Nephron (organoid): ENCODE measurements at regions not wholly inside any gene's neighbourhood (a gene's known extent, or its start where the extent isn't known, plus 50 kb on each side); places are given as distances from the start of the nearest gene placed in this dataset.
"Not testable (repeated sequence)": the region's sequence is repeated elsewhere in the genome, so short reads cannot be mapped to it uniquely, and the experiment has no call there.

Source experiments
- H3K27ac Mint-ChIP-seq, 3 experiments: 2 replicates each; pipeline ENCODE4 v1.8.0; 2020; ENCODE audit warnings: mixed read lengths in 3 of 3, mild to moderate bottlenecking in 2 of 3, moderate library complexity in 1 of 3
- H3K27me3 Mint-ChIP-seq: 2 replicates; pipeline ENCODE4 v1.8.0; 2021; ENCODE audit warnings: low read depth, mild to moderate bottlenecking, moderate library complexity, mixed read lengths
- H3K36me3 Mint-ChIP-seq: 2 replicates; pipeline ENCODE4 v1.8.0; 2020; ENCODE audit warnings: low read depth, mixed read lengths
- H3K4me1 Mint-ChIP-seq: 2 replicates; pipeline ENCODE4 v1.8.0; 2020; ENCODE audit warnings: mixed read lengths
- H3K4me3 Mint-ChIP-seq, 3 experiments: 2 replicates each; pipeline ENCODE4 v1.8.0; 2020; ENCODE audit warnings: mild to moderate bottlenecking in 3 of 3, mixed read lengths in 3 of 3, moderate library complexity in 2 of 3
- H3K9me3 Mint-ChIP-seq: 2 replicates; pipeline ENCODE4 v1.8.0; 2020; ENCODE audit warnings: mixed read lengths
- TF ChIP-seq, protein P1 (sequence below), 3 experiments: fragments of 200-600 bp; sonication (generic); IDR thresholded peaks; one replicate each; pipeline ENCODE4 v1.5.0; 2021; ENCODE audit warnings: antibody characterized with exemption in 3 of 3; ENCODE audit not compliant: unreplicated experiment in 3 of 3

- peaks cover 13% of the 10 kb centered on the region for H3K27me3 Mint-ChIP-seq
- no peaks in the 10 kb centered on the region for H3K4me1 Mint-ChIP-seq
- no peak overlapping the region for H3K4me3 Mint-ChIP-seq
- H3K36me3 Mint-ChIP-seq, result no peaks in the 10 kb centered on the region
- TF ChIP-seq, protein P1, sequence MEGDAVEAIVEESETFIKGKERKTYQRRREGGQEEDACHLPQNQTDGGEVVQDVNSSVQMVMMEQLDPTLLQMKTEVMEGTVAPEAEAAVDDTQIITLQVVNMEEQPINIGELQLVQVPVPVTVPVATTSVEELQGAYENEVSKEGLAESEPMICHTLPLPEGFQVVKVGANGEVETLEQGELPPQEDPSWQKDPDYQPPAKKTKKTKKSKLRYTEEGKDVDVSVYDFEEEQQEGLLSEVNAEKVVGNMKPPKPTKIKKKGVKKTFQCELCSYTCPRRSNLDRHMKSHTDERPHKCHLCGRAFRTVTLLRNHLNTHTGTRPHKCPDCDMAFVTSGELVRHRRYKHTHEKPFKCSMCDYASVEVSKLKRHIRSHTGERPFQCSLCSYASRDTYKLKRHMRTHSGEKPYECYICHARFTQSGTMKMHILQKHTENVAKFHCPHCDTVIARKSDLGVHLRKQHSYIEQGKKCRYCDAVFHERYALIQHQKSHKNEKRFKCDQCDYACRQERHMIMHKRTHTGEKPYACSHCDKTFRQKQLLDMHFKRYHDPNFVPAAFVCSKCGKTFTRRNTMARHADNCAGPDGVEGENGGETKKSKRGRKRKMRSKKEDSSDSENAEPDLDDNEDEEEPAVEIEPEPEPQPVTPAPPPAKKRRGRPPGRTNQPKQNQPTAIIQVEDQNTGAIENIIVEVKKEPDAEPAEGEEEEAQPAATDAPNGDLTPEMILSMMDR (IDR thresholded peaks at IDR 0.05; ENCODE audit: unreplicated experiment in 3 of 3), result no peak
- no peaks in the 10 kb centered on the region for H3K9me3 Mint-ChIP-seq
- H3K27ac Mint-ChIP-seq, result no peak overlapping the region
Observed at GRCh38 chr6:137573739-137574138, 79.5 kb upstream of the OLIG3 start.

DNA sequence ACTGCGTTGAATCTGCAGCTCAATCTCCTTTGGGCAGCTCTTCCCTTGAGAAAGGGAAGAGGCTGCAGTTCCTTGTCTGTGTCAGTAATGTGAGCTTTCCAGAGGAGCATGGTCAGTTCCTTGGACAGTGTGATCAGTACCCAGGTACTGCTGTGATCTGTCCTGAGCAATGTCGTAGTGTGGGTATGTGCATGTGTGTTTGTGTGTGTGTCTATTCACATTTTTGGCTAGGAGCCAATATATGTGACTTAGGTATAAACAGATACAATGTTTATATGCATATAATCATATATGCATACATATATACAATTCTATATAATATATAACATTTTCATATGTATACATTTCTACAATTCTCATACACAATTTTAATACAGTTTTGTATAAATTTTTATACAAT, 85.4 kb upstream of the OLIG3 start:
- Mint-ChIP-seq H3K27ac (no peak overlapping the region), H3K27me3 (no peaks in the 10 kb centered on the region), H3K4me1 (no peaks in the 10 kb centered on the region), H3K36me3 (no peaks in the 10 kb centered on the region), H3K9me3 (peaks cover 3% of the 10 kb centered on the region), H3K4me3 (no peak overlapping the region)
- TF ChIP-seq, protein P1 (IDR thresholded peaks at IDR 0.05; ENCODE audit: unreplicated experiment in 3 of 3), result no peak

DNA sequence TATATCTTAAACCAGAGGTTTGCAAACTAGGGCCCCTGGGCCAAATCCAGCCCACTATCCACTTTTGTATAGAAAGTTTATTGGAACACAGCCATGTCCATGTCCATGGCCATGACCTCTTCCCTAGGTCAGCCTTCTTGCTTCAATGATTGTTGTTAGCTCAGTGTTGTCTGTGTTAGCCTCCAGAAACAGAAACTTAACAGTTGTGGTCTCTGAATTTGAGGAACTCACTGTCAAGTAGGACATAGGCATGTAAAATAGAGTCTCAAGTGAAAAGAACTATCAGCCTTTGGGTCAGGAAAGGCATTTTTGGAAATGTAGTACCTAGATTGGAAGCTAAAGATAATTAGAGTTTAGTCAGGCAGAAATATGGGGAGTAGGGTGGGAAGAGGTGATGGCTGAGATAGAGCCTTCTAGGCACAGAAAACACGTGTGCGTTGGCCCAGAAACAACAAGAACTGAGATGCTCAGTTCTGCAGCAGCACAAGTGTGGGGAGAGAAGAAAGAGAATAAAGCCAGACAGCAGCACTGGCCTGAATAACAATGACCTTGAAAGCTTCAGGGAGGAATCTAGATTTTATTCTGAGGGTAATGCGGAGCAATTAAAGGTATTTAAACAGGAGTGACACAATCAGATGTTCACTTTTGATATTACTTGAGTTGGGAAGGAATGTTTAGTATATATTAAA, 87.0 kb upstream of the OLIG3 start:
- Mint-ChIP-seq H3K9me3 (peaks cover 9% of the 10 kb centered on the region), H3K27me3 (peaks cover under 1% of the 10 kb centered on the region), H3K4me3 (no peak overlapping the region), H3K36me3 (no peaks in the 10 kb centered on the region), H3K4me1 (no peaks in the 10 kb centered on the region), H3K27ac (no peak overlapping the region)
- TF ChIP-seq, protein P1 (IDR thresholded peaks at IDR 0.05; ENCODE audit: unreplicated experiment in 3 of 3), result no peak

DNA sequence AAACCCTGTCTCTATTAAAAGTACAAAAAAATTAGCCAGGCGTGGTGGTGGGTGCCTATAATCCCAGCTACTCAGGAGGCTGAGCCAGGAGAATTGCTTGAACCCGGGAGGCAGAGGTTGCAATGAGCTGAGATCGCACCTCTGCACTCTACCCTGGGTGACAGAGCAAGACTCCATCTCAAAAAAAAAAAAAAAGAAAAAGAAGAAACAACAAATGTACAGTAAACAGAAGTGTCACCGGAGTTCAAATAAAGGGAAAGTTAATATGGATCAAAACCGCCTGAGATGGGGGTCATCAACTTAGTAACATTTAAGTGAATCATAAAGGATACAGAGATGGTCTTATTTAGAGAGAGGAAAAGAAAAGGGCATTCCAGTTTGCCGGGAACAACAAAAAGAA, 89.3 kb upstream of the OLIG3 start:
- H3K36me3 Mint-ChIP-seq, H3K4me1 Mint-ChIP-seq, H3K27ac Mint-ChIP-seq, H3K27me3 Mint-ChIP-seq, H3K4me3 Mint-ChIP-seq: not testable (repeated sequence)
- peaks cover 13% of the 10 kb centered on the region for H3K9me3 Mint-ChIP-seq

DNA sequence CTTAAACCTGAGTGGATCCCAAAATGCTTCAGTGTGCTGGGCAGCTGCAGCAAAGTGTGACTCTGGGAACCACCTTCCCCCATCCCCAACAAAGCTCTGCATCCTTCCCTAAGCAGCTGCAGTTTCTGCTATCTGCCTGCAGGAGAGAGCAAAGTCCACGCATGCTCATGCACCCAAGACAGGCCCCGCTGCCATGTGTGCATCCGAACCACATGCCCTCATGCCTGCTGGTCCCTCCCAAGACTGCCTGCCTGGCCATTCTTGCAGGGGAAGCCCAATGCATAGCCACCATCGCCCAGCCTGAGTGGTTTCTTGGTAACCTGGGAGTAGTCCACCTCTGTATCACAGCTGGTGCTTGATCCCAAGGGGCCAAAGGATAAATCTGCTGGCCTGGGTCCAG, 94.3 kb upstream of the OLIG3 start:
- Mint-ChIP-seq H3K27me3 (peaks cover 4% of the 10 kb centered on the region), H3K4me1 (no peaks in the 10 kb centered on the region), H3K4me3 (no peak overlapping the region), H3K27ac (no peak overlapping the region), H3K9me3 (peaks cover 44% of the 10 kb centered on the region), H3K36me3 (no peaks in the 10 kb centered on the region)
- TF ChIP-seq, protein P1 (IDR thresholded peaks at IDR 0.05; ENCODE audit: unreplicated experiment in 3 of 3), result no peak

DNA sequence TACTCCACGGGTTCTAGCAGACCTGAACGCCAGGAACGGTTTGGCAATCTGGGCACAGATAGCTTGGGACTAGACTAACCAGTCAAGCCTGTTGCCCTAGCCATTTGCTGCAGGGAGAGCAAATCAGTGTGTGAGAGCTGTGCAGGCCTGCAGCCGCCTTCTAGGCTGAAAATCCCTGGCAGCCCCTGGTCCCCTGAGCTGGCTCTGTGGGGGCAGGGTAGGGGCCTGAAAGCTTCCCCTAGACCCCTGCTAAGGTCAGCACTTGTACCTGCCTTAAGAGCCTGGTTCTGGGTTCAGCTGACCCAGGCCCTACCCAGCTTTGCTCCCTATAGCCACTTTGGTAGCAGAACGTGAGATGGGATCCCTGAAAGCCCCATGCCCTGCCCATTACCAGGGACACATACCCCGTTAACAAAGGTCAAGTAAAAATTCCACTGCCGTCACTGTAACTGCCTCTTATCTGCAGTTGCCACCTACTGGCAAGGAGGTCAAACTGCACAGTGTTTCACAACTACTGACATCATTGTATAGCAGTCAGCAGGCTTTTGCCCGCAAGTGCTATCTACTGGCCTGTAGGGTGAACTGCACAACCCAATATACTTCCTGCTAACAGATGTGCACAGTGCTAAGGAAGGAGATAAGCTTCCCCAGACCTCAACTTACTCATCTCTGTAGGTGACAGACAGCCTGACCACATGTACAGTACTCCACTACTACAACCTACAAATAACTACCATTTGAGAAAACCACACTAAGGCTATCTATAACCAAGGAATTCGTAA, 95.1 kb upstream of the OLIG3 start:
- Mint-ChIP-seq H3K9me3 (peaks cover 46% of the 10 kb centered on the region), H3K36me3 (no peaks in the 10 kb centered on the region), H3K27ac (no peak overlapping the region), H3K4me3 (no peak overlapping the region), H3K27me3 (peaks cover 4% of the 10 kb centered on the region), H3K4me1 (no peaks in the 10 kb centered on the region)
- TF ChIP-seq, protein P1 (IDR thresholded peaks at IDR 0.05; ENCODE audit: unreplicated experiment in 3 of 3), result no peak
